Activated CD4-positive, alpha-beta T cell treated with anti-CD3 and anti-CD28 coated beads for 4 hours (primary cell): ENCODE measurements at regions not wholly inside any gene's neighbourhood (a gene's known extent, or its start where the extent isn't known, plus 50 kb on each side); places are given as distances from the start of the nearest gene placed in this dataset.
A peak's percentile ranks its signal among the peaks of the same experiment; 100 is the strongest.
"Not testable (repeated sequence)": the region's sequence is repeated elsewhere in the genome, so short reads cannot be mapped to it uniquely, and the experiment has no call there.

Experiments used
- DNase-seq, 2 donors: peaks; one replicate each; pipeline ENCODE4 v3.0.0-alpha.2; 2020

DNA sequence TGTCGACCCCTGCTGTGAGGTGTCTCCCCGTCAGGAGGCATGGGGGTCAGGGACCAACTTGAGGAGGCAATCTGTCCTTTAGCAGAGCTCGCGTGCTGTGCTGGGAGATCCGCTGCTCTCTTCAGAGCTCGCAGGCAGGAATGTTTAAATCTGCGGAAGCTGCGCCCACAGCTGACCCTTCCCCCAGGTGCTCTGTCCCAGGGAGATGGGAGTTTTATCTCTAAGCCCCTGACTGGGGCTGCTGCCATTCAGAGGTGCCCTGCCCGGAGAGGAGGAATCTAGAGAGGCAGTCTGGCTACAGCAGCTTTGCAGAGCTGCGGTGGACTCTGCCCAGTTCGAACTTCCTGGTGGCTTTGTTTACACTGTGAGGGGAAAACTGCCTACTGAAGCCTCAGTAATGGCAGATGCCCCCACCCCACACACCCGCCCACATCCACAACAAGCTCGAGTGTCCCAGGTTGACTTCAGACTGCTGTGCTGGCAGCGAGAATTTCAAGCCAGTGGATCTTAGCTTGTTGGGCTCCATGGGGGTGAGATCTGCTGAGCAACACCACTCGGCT is 133.1 kb downstream of the CENPC start:
- not testable (repeated sequence) for DNase-seq

DNA sequence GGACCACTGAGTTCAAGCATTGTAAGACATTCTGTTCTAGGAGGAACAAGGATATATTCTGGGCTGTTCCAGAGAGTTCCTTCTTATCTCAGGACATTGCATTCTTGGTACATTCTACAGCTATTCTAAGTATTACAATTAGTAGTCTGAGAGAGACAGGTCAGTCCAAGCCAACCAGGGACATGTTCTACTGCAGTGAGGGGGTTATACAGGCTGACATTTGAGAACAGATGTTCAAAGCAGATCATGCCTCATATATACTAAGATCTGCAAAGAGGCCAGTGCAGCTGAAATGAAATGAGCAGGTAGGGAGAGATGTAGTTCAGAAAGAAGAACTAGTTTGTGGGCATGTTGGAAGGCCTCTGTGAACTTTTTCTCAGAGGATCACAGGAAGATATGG is 142.0 kb downstream of the CENPC start:
- no peak for DNase-seq

DNA sequence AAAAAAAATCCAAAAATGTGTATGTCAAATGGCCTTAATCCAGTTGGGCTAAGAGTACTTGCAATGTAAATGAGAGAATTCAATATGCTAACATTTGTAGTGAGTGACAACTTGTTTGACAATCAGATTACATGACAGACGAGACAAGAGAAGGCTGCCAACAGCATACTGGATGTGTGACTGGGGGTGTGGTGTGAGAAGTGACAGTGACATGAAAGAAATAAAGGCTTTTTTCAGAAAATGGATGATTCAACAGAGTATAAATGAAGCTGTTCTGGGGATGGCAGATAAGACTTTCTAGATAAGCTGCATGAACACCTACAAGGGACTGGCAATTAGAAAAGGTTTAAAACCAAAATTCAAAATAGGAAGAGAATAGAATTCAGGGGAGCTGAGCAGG is 143.4 kb downstream of the CENPC start:
- no peak for DNase-seq

DNA sequence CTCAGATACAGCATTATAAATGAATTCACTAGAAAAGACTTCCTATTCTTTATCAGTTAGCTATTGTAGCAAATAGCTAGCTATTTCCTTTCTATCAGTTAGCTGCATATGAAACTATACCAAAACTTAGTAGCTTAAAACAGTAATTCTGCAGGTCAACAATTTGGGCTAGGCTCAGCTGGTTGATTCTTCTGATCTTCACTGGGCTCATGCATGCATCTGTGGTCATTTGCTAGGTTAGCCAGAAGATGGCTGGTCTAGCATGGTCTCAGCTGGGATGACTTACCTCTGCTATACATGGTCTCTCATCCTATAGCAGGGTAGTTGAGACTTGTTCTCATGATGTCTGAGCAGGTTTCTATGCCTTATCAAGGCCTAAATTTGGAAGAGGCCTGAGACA is 147.4 kb downstream of the CENPC start:
- DNase-seq = no peak

DNA sequence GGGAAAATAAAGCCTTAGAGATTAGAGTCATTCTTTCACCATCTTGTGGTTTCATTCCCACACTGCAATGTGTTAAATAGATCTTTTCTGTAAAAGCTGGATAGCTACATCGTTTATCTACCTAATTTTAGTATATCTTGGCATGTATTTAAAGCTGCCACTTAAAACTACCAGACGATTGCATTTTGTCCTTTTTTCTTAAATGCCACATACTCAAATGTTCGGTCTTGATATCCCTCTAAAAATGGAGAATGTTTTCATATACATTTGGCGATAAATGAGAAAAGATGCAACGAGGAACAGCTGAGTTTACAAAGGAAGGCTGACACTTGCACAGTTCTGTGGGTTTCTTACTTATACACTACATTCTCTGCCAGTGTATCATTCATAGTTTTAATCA is 148.3 kb downstream of the CENPC start:
- no peak for DNase-seq

DNA sequence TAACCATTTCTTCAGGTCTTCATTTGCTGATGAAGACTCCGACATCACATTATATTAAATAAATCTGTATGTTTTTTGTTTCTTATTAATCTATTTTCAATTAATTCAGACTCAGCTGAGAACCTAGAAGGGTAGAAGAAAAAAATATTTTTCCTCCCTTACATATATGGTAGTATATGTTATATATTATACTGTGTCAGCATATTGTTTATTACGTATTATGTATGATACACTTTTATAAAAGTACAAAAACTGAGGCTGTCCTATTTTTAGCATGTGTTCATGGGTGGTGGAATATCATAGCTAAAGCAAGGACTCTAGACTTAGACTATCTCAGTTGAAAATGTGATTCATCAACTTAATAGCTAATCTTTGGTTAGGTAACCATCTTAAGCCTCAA is 149.3 kb downstream of the CENPC start:
- DNase-seq = no peak

DNA sequence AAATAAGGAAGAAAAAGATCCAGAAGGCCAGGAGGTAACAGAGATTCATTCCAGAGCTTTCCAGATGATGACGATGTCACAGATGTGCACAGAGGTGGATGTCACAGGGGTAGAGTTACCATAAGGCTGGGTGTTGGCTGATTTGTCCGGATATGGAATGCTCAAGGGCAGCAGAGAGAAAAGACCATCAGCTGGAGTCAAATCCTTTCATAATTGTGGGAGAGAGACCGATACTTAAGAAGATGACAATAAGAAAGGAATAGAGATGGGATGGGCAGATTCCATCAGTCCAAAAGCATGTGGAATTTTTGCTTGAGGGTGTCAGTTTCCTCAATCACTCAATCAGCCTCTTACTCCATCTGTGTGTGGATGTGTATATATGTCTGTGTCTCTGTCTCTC is 150.4 kb downstream of the CENPC start:
- no peak for DNase-seq

DNA sequence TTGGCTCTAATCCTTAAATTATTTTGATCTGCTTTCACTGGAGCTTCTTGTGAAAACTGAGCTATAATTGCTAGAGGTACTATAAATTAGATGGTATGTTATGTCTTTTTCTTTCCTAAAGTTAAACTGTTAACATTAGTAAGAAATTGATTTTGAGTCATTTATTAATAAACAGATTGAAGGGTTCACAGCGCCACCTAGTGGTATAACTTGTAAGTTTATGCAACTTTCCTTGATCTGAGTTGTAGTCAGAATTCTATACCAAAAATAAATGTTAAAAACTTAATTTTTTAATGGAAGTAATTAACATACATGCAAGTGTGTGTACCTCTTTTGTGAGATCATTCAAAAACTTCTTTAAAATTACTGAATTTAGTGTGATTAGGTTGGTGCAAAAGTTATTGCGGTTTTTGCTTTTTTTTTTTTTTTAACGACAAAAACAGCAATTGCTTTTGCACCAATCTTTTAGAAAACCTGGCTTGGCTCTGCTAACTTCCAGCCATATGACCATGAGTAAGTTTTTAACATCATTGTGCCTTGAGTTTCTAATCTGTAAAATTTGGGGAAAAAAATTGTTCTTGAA is 151.5 kb downstream of the CENPC start:
- peak; percentile 5 to 20 for DNase-seq

DNA sequence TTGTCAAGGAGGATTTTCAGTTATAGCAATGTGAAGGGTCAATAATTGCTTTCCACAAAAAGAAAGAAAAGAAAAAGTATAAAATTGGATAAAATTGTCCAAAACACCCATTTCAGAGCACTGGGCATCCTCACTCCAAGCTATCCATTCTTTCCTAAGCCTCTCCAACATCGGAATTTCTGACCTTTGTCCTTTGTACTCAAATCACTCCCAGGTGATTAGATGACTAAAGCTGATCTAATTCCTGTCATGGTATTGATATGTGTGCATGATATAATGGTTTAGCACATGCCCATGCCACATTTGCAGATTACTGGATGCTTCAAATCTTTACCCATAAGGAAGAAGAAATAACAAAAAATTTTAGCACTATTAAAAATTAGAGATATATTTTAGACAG is 152.3 kb downstream of the CENPC start:
- DNase-seq = no peak

DNA sequence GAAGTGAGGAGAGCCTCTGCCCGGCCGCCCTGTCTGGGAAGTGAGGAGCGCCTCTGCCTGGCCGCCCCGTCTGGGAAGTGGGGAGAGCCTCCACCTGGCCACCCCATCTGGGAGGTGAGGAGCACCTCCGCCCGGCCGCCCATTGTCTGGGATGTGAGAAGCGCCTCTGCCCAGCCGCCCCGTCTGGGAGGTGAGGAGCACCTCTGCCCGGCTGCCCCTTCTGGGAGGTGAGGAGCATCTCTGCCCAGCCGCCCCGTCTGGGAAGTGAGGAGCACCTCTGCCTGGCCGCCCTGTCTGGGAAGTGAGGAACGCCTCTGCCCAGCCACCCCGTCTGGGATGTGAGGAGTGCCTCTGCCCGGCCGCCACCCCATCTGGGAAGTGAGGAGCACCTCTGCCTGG is 163.9 kb downstream of the CENPC start:
- DNase-seq = not testable (repeated sequence)

DNA sequence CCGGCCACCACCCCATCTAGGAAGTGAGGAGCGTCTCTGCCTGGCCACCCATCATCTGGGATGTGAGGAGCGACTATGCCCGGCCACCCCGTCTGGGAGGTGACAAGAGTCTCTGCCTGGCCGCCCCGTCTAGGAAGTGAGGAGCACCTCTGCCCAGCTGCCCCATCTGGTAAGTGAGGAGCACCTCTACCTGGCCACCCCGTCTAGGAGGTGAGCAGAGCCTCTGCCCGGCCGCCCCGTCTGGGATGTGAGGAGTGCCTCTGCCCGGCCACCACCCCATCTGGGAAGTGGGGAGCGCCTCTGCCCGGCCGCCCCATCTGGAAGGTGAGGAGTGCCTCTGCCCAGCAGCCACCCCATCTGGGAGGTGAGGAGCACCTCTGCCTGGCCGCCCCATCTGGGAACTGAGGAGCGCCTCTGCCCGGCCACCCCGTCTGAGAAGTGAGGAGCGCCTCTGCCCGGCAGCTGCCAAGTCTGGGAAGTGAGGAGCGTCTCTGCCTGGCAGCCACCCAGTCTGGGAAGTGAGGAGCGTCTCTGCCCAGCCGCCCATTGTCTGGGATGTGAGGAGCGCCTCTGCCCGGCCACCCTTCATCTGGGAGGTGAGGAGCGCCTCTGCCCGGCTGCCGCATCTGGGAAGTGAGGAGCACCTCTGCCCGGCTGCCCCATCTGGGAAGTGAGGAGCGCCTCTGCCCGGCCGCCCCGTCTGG is 164.4 kb downstream of the CENPC start:
- DNase-seq = not testable (repeated sequence)

DNA sequence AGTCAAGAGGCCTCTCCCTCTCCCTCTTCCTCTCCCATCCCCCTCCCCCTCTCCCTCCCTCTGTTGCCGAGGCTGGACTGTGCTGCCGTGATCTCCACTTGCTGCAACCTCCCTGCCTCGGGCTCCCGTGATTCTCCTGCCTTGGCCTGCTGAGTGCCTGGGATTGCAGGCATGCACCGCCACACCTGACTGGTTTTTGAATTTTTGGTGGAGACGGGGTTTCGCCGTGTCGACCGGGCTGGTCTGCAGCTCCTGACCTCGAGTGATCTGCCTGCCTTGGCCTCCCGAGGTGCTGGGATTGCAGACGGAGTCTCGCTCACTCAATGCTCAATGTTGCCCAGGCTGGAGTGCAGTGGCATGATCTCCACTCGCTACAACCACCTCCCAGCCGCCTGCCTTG is 165.1 kb downstream of the CENPC start:
- DNase-seq = no peak

DNA sequence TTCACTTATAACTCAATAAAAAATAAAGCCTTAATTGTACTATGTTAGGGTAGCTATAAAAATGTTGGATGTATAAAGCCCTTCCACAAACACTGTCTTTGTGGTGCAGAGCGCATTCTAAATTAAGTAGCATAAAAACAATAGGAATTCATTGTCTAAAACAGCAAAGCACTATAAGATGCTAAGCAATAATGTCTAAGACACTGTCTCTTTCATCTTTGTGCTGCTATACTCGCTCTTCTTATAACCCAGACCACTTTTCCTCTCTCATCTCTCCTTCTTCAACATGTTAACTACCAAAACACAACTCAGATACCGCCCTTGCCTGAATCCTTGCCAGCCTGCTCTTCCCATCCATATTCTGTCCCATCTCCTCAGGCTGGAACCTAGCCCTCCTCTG is 170.0 kb downstream of the CENPC start:
- no peak for DNase-seq

DNA sequence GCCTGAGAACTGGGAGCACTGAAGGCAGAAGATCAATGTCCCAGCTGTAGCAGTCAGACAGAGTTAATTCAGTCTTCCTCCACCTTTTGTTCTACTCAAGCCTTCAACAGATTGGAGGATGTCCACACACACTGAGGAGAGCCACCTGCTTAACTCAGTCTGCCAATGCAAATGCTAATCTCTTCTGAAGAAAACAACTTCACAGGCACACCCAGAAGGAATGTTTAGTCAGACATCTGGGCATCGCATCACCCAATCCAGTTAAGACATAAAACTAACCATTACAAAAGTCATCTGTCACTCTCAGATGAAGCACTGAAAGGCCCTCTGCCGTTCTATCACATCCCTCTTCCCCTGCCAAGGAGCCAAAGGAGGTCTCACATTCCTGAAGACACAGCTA is 173.7 kb downstream of the CENPC start:
- DNase-seq = no peak

DNA sequence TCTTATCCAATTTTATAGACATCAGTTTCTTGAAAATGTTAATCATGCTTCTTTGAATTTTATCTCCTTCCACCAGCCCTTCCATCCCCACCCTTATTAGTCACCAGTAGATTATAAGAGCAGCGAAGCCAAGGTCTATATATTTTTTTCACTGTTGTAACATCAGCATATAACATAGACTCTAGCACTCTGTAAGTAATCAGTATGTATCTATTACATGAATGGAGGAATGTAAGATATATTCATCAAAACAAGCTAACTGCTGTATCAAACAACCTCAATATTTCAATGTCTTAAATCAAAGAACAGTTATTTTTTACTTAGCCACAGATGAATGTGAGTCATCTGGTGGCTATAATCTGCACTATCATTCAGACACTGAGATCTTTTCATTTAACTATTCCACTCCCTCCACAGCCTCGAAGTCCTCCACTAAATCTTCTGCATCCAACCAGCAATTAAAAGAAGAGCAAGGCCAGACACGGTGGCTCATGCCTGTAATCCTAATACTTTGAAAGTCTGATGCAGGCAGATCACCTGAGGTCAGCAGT is 178.9 kb downstream of the CENPC start:
- no peak for DNase-seq

DNA sequence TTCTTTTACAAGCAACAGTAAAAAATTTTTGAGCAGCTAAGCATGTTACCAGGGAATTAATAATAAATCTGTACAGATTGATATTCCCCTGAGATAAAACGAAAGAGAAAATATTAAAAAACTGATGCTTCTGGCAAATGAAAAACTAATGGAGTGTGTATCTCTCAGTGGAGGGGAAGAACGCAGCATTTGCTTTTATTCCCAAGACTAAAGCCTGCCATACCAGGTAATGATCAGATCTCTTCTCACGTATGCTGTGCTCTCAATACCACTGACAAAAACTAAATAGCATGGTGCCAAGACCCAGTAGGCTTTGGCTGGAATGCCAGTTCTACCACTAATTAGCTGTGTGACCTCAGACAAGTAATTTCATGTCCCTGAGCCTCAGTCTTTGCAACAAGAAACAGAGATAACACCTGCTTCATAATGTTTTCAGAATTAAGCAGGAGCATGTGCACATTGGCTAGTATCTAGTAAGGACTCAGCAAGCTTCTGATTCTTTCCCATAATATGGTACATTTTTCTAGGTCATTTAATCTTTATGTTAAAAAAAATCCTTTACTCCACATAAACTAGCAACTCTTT is 179.6 kb downstream of the CENPC start:
- DNase-seq = no peak

DNA sequence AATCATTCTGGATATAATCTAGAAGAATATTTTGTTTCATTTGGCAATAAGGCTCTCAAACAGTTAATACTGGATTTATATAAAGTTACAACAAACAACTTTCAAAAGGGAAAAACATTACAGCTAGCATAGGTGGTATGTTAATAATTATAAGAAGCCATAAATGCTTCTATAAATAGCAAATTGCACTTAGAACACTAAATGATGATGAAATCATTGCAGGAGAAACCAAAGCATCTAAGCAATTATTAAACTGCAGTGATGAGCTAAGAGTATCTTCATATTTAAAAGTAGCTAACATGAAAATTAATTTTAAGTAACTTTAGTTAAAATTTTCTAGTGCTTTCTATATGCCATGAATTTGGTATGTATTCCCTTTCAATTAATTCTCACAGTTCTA is 189.5 kb downstream of the CENPC start:
- DNase-seq = no peak

DNA sequence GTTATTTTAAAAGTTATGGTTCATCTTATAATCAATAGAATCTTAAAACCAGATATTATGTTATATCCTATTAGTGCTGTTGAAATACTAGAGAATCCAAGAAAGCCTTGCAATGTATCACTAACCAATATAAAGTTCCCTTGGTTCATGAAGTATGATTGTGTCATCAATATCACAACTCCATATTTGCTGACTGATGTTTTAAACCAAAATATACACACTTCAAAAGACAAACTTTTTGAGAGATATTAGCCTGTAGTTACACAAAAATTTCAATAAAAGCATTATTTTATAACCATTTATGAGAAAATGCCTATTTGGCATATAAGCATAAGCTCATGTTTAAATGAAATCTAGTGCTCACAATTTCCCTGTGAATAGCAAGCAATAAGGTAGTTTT is 198.6 kb downstream of the CENPC start:
- no peak for DNase-seq

DNA sequence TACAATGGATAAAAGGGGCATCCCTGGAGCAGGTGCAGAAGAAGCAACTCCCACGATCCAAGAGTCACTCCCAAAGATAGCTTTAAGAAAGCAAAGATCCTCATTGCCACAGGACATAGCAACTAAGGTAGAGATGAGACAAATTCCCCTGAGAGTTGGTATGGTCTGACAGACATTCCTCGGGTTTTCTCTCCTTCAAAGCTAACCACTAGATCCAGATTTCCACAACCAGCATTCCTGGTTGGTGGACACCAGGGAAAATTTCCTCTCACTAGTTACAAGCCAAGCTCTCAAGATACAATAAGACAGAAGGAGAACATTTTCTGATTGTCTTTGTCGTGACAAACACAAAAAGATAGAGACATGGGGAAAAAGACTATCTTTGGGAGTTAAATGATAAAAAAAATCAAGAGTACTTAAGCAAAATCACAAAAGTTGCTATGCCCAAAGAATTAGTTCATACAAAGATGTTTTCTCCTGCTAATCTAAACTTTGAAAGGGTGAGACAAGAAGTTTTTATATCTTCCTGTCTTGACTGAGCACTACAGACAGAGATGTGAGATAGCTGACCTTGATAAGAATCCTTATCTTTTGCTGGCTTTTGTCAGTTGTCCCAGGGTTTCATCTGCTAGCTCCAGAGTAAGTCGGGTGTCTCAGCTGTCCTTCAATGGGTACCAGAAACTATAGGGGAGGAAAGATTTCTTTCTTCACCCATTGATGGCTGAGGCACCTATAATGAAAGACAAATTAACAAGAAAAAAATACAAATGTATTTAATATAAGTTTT is 200.5 kb downstream of the CENPC start:
- DNase-seq = no peak

DNA sequence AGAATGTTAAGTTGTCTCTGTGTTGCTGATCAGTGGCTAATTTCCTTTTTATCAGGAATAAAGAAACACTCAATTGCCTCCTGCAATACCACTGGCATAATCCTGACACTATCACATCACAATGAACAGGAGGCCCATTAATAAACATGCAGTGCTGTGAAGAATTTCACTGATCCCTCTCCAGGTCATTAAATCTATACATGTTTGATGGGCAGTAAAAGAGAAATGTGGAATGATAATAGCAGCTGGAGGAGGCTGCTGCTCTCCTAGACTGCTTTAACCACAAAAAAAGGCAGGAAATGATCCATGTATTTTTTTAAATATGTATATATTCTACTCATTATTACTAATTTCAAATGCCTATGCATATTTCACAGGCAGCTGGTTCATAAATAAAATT is 202.1 kb downstream of the CENPC start:
- no peak for DNase-seq

DNA sequence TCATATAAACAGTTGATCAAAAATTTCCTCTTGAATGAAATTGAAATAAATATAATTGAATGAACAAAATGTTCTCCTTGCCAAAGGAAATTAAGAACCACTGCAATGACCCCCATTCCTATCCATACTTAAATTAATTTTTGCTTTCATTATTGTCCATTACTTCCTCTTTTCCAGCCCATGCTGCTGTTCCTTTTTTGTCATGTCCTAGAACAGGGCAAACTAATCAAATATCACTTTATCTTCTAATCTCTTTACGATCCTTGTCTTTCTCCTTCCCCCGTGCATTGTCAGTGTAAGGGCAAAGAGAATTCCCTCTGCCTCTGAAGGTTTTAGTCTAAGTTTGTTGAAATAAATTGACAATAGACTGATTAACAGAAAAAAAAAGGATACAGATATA is 203.0 kb downstream of the CENPC start:
- DNase-seq = no peak

DNA sequence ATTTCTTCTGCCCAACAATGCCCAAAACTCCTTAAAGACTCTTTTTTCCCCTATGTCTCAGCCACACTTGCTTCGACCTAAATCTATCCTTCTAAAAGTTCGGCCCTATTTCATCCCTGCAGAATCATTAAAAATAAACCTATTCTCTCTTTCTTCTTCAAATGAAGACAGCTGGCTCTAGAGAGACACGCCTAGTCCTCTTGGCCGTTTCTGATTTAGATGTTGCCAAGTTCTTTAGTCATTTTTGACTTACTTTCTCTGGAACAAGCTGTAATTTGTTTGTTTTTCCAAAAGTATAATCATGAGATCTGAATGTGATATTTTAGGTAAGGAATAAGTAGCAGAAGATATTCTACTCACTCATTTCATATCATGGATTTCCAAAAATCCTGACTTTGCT is 211.6 kb downstream of the CENPC start:
- DNase-seq = no peak

DNA sequence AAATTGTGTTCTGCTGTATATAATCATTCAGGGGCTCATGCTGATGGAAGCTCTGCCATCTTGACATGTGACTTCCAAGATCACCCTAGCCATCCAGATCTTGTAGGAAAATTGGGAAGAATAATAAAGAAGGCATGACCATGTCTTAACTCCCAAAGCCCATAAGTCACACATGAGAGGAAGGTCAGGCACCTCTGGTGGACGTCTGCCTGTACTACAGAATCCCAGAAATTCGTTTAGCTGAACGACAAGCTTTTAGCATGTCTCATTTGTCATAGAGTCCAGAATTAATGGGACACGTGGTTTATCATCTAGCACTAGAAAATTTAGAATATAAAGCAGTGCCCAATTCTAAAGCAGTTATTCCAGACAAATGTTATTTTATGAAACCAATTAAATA is 212.7 kb downstream of the CENPC start:
- DNase-seq = no peak
